T-helper 2 cell treated with Interferon-gamma antibody and Interleukin-4, amounts not matched to agents 5 μg/mL and 100 μg/mL, for 36 hours (primary cell): ENCODE measurements at regions not wholly inside any gene's neighbourhood (a gene's known extent, or its start where the extent isn't known, plus 50 kb on each side); places are given as distances from the start of the nearest gene placed in this dataset.
A peak's percentile ranks its signal among the peaks of the same experiment; 100 is the strongest.

Experiments
- DNase-seq: peaks from one replicate; pipeline ENCODE4 v3.0.0; 2021; ENCODE audit warnings: low spot score
- H3K27ac Mint-ChIP-seq: one replicate; pipeline ENCODE4 v1.8.0; 2021; ENCODE audit warnings: mild to moderate bottlenecking, mixed read lengths
- H3K27me3 Mint-ChIP-seq: one replicate; pipeline ENCODE4 v1.8.0; 2021; ENCODE audit warnings: low read depth, mixed read lengths
- H3K36me3 Mint-ChIP-seq: one replicate; pipeline ENCODE4 v1.8.0; 2021; ENCODE audit warnings: low read depth, mixed read lengths
- H3K4me1 Mint-ChIP-seq: one replicate; pipeline ENCODE4 v1.8.0; 2021; ENCODE audit warnings: low read depth, mixed read lengths
- H3K4me3 Mint-ChIP-seq: one replicate; pipeline ENCODE4 v1.8.0; 2022; ENCODE audit warnings: mild to moderate bottlenecking, moderate library complexity, mixed read lengths
- H3K9me3 Mint-ChIP-seq: one replicate; pipeline ENCODE4 v1.8.0; 2021; ENCODE audit warnings: mixed read lengths

GRCh38 chr17:77654850-77655249 is 303.7 kb upstream of the TNRC6C start:
- peaks cover 4% of the 10 kb centered on the region for H3K27me3 Mint-ChIP-seq
- H3K4me1 Mint-ChIP-seq, result peaks cover 12% of the 10 kb centered on the region
- H3K27ac Mint-ChIP-seq, result peak overlapping the region; percentile 11
- no peaks in the 10 kb centered on the region for H3K36me3 Mint-ChIP-seq
- no peaks in the 10 kb centered on the region for H3K9me3 Mint-ChIP-seq
- no peak overlapping the region for H3K4me3 Mint-ChIP-seq
- DNase-seq, result no peak

- H3K9me3 Mint-ChIP-seq, result no peaks in the 10 kb centered on the region
- no peak overlapping the region for H3K27ac Mint-ChIP-seq
- no peak overlapping the region for H3K4me3 Mint-ChIP-seq
- H3K27me3 Mint-ChIP-seq, result peaks cover 8% of the 10 kb centered on the region
- H3K4me1 Mint-ChIP-seq, result peaks cover 7% of the 10 kb centered on the region
- no peak for DNase-seq
- H3K36me3 Mint-ChIP-seq, result no peaks in the 10 kb centered on the region
Measured at GRCh38 chr17:77656054-77656453, 302.4 kb upstream of the TNRC6C start.

- Mint-ChIP-seq H3K27ac (no peak overlapping the region), H3K4me1 (peaks cover 7% of the 10 kb centered on the region), H3K36me3 (no peaks in the 10 kb centered on the region), H3K9me3 (no peaks in the 10 kb centered on the region), H3K4me3 (no peak overlapping the region), H3K27me3 (peaks cover 8% of the 10 kb centered on the region)
- DNase-seq, result no peak
Measured at GRCh38 chr17:77657839-77658238, 300.7 kb upstream of the TNRC6C start.

DNA sequence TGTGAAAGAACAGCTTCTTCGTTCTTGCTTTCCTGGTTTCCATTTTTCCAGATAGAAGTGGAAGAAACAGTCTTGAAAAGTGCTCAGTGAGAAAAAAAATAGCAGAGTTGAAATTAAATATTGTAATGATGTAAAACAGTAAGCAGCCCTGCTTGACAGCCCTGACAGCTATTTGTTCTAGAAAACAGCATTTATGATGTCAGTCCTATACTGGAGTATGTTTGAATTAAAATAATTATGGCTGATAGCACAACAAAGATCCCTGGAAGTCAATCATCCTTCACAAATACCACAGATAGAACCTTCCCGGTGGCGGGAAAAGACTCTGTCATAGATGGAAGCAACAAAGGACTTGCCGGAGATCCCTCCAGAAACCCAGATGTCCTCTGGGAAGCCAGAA is 298.0 kb upstream of the TNRC6C start:
- Mint-ChIP-seq H3K4me3 (no peak overlapping the region), H3K4me1 (peaks cover 16% of the 10 kb centered on the region), H3K27me3 (peaks cover 8% of the 10 kb centered on the region), H3K27ac (no peak overlapping the region), H3K9me3 (peaks cover 8% of the 10 kb centered on the region), H3K36me3 (peaks cover 2% of the 10 kb centered on the region)
- DNase-seq, result no peak

GRCh38 chr17:77662833-77663232 is 295.7 kb upstream of the TNRC6C start:
- H3K27me3 Mint-ChIP-seq, result peaks cover 8% of the 10 kb centered on the region
- no peak for DNase-seq
- no peak overlapping the region for H3K4me3 Mint-ChIP-seq
- no peak overlapping the region for H3K27ac Mint-ChIP-seq
- H3K9me3 Mint-ChIP-seq, result peaks cover 14% of the 10 kb centered on the region
- peaks cover 37% of the 10 kb centered on the region for H3K4me1 Mint-ChIP-seq
- H3K36me3 Mint-ChIP-seq, result peaks cover 15% of the 10 kb centered on the region

DNA sequence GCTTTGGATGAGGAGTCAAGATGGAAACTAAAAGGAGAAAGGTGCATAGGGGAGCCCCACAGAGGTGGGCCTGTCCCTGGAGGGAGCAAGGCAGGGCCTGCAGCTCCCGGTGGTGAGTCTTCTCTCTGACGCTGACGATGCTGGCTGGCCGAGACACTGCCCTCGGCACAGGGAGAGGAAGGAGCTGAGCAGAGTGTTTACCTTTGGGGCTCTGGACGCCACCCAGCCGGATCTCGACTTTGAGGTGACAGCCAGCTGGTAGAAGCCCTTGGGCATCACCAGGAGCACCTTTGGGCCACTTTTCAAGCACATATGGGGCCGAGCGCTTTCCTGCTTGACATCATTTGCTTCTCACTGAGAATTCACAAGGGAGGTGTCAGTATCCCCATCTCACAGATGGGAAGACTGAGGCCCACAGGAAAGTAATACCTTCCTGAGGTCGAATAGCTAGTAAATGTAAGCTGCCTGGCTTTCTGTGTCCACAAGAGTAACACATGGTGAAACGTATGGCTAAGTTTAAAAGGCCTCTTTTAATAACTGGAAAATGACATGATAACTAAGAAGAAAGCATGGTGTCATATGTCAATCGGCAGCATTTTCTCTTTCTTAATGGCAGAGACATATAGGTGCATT is 294.3 kb upstream of the TNRC6C start:
- DNase-seq, result no peak
- Mint-ChIP-seq H3K27ac (peak overlapping the region; percentile 11), H3K4me3 (no peak overlapping the region), H3K4me1 (peaks cover 42% of the 10 kb centered on the region), H3K36me3 (peaks cover 25% of the 10 kb centered on the region), H3K27me3 (peaks cover 4% of the 10 kb centered on the region), H3K9me3 (peaks cover 24% of the 10 kb centered on the region)

GRCh38 chr17:77665833-77666232 is 292.7 kb upstream of the TNRC6C start:
- Mint-ChIP-seq H3K4me1 (peaks cover 46% of the 10 kb centered on the region), H3K9me3 (peaks cover 35% of the 10 kb centered on the region), H3K4me3 (peak overlapping the region; percentile 93), H3K27ac (peak overlapping the region; percentile 99), H3K27me3 (no peaks in the 10 kb centered on the region), H3K36me3 (peaks cover 34% of the 10 kb centered on the region)
- DNase-seq, result no peak

DNA sequence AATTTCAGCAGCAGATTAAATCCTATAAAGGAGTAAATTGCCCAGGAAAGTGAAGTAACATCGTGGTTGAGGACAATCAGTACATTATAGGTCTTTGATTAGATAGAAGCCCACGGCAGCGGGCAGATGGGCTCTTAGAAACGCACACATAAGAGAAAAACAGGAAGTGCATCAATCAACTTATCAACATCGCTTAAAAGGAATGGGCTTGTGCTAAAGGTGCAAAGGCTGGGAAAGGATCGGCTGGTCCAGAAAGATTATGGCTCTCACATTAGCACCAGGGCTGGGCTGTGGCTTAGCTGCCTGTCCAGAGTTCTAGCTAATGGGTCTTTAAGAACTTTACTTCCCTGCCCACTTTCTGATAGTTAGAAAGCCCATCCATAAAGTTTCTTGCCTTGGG is 292.0 kb upstream of the TNRC6C start:
- Mint-ChIP-seq H3K36me3 (peaks cover 37% of the 10 kb centered on the region), H3K27me3 (no peaks in the 10 kb centered on the region), H3K4me1 (peaks cover 48% of the 10 kb centered on the region), H3K27ac (peak overlapping the region; percentile 99), H3K9me3 (peaks cover 37% of the 10 kb centered on the region), H3K4me3 (peak overlapping the region; percentile 93)
- DNase-seq, result peak; percentile 12

- Mint-ChIP-seq H3K9me3 (peaks cover 41% of the 10 kb centered on the region), H3K27ac (peak overlapping the region; percentile 99), H3K4me3 (peak overlapping the region; percentile 93), H3K27me3 (no peaks in the 10 kb centered on the region), H3K4me1 (peaks cover 53% of the 10 kb centered on the region), H3K36me3 (peaks cover 42% of the 10 kb centered on the region)
- DNase-seq, result peak; percentile 81
Measured at GRCh38 chr17:77666881-77667395, 291.6 kb upstream of the TNRC6C start.

GRCh38 chr17:77667478-77667877 is 291.0 kb upstream of the TNRC6C start:
- Mint-ChIP-seq H3K4me1 (peaks cover 53% of the 10 kb centered on the region), H3K27ac (peak overlapping the region; percentile 99), H3K36me3 (peaks cover 47% of the 10 kb centered on the region), H3K27me3 (no peaks in the 10 kb centered on the region), H3K4me3 (peak overlapping the region; percentile 93), H3K9me3 (peaks cover 41% of the 10 kb centered on the region)
- DNase-seq, result no peak

GRCh38 chr17:77668518-77668917 is 290.0 kb upstream of the TNRC6C start:
- DNase-seq, result no peak
- Mint-ChIP-seq H3K4me3 (peak overlapping the region; percentile 93), H3K36me3 (peaks cover 57% of the 10 kb centered on the region), H3K4me1 (peaks cover 57% of the 10 kb centered on the region), H3K9me3 (peaks cover 41% of the 10 kb centered on the region), H3K27me3 (no peaks in the 10 kb centered on the region), H3K27ac (peak overlapping the region; percentile 92)

- H3K9me3 Mint-ChIP-seq, result peaks cover 35% of the 10 kb centered on the region
- peak overlapping the region; percentile 22 for H3K4me3 Mint-ChIP-seq
- no peaks in the 10 kb centered on the region for H3K27me3 Mint-ChIP-seq
- no peak for DNase-seq
- peak overlapping the region; percentile 26 for H3K27ac Mint-ChIP-seq
- H3K4me1 Mint-ChIP-seq, result peaks cover 56% of the 10 kb centered on the region
- peaks cover 67% of the 10 kb centered on the region for H3K36me3 Mint-ChIP-seq
Measured at GRCh38 chr17:77670173-77670572, 288.3 kb upstream of the TNRC6C start.

DNA sequence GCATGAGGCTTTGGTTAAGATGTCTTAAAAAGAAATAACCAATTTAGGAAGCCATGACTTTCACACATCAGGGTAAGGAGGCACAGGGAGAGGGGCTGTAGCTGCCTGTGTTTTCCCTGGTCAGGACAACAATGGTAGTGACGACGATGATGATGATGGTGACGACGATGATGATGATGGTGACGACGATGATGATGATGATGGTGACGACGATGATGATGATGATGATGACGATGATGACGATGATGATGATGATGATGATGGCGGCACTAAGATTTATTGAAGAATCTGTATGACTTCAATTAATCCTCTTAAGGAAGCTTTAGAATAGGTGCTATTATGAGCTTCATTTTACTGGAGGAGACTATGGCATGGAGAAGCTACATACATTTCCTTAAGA is 284.1 kb upstream of the TNRC6C start:
- H3K4me3 Mint-ChIP-seq, result no peak overlapping the region
- H3K4me1 Mint-ChIP-seq, result peaks cover 25% of the 10 kb centered on the region
- H3K27me3 Mint-ChIP-seq, result no peaks in the 10 kb centered on the region
- H3K36me3 Mint-ChIP-seq, result peaks cover 68% of the 10 kb centered on the region
- H3K27ac Mint-ChIP-seq, result no peak overlapping the region
- H3K9me3 Mint-ChIP-seq, result peaks cover 16% of the 10 kb centered on the region
- DNase-seq, result no peak

DNA sequence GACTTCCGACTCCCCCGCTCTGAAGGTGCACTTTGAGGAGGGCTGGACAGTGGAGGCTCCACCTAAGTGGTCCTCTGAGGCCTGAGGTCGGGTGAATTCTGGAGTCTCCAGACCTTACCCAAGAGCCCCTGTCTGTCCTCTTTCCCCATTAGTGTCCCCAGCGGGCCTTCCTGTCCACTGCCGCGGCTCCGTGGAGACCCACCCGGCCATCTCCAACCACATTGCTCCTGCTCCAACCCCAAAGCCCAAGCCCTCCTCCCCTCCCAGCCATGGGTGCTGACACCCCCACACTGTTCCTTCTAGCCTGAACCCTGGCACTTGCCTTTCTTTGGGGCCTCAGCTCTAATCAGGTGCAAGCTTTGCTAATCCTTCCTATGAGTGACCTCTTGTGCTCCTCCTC is 283.1 kb upstream of the TNRC6C start:
- peaks cover 9% of the 10 kb centered on the region for H3K9me3 Mint-ChIP-seq
- H3K36me3 Mint-ChIP-seq, result peaks cover 67% of the 10 kb centered on the region
- H3K27me3 Mint-ChIP-seq, result no peaks in the 10 kb centered on the region
- H3K27ac Mint-ChIP-seq, result no peak overlapping the region
- H3K4me1 Mint-ChIP-seq, result peaks cover 21% of the 10 kb centered on the region
- no peak for DNase-seq
- no peak overlapping the region for H3K4me3 Mint-ChIP-seq

DNA sequence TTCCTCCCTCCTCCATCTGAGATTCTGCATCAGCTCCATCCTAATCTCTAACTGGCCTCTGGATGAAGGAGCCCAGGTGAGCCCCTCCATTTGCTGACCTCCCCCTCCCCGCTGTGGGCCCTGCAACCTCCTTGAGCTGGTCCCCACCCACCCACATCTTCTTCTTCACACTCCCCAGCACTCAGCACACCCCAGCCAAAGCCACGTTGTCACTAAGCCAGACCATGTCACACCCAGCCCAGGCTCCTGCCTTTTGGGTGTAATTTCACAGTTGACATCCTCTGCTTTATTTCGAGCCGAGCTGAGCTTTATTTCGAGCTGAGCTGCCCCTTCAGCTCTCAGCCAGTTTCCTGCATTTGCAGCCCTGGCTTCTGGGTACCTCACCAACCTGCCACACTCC is 282.7 kb upstream of the TNRC6C start:
- H3K27ac Mint-ChIP-seq, result no peak overlapping the region

More for the DNA sequence above, 282.7 kb upstream of the TNRC6C start:
- peaks cover 64% of the 10 kb centered on the region for H3K36me3 Mint-ChIP-seq
- DNase-seq, result no peak
- H3K9me3 Mint-ChIP-seq, result peaks cover 6% of the 10 kb centered on the region
- H3K4me3 Mint-ChIP-seq, result no peak overlapping the region
- no peaks in the 10 kb centered on the region for H3K27me3 Mint-ChIP-seq
- peaks cover 18% of the 10 kb centered on the region for H3K4me1 Mint-ChIP-seq
